Natural killer cell (primary cell): ENCODE measurements at regions not wholly inside any gene's neighbourhood (a gene's known extent, or its start where the extent isn't known, plus 50 kb on each side); places are given as distances from the start of the nearest gene placed in this dataset.
"Not testable (repeated sequence)": the region's sequence is repeated elsewhere in the genome, so short reads cannot be mapped to it uniquely, and the experiment has no call there.

Experiments
- ATAC-seq, 3 donors: fragments of 150-1000 bp in 2 of 3; fragments of 200-7000 bp in 1 of 3; cut with Tn5 transposase; 1 replicate in 1 of 3; 2 replicates in 2 of 3; pipeline ENCODE4 v1.10.0; 2021; ENCODE audit warnings: mild to moderate bottlenecking in 2 of 3, moderate library complexity in 2 of 3
- DNase-seq, 2 donors: peaks; one replicate each; pipeline versions ENCODE4 v3.0.0 to v3.0.0-alpha.2; 2013 to 2021; ENCODE audit warnings: mixed read lengths in 1 of 2
- H3K27ac ChIP-seq: one replicate; pipeline ENCODE4 v1.5.1; 2013; ENCODE audit warnings: mild to moderate bottlenecking, low read length
- H3K27me3 ChIP-seq: one replicate; pipeline ENCODE4 v1.6.1; 2013; ENCODE audit warnings: low read length; ENCODE audit not compliant: control insufficient read depth, insufficient read depth
- H3K36me3 ChIP-seq: one replicate; pipeline ENCODE4 v1.6.1; 2013; ENCODE audit warnings: low read length; ENCODE audit not compliant: control insufficient read depth, insufficient read depth
- H3K4me1 ChIP-seq: one replicate; pipeline ENCODE4 v1.6.1; 2013; ENCODE audit warnings: low read length; ENCODE audit not compliant: control insufficient read depth, insufficient read depth
- H3K4me3 ChIP-seq: one replicate; pipeline ENCODE4 v1.5.1; 2013; ENCODE audit warnings: low read length
- H3K9me3 ChIP-seq: one replicate; pipeline ENCODE4 v1.6.1; 2013; ENCODE audit warnings: low read length; ENCODE audit not compliant: control insufficient read depth, insufficient read depth
- H3K27ac Mint-ChIP-seq, 2 donors: one replicate each; pipeline ENCODE4 v1.8.0; 2022; ENCODE audit warnings: mild to moderate bottlenecking in 2 of 2, mixed read lengths in 2 of 2, moderate library complexity in 1 of 2
- H3K27me3 Mint-ChIP-seq, 2 donors: one replicate each; pipeline ENCODE4 v1.8.0; 2022; ENCODE audit warnings: low read depth in 2 of 2, mixed read lengths in 2 of 2
- H3K36me3 Mint-ChIP-seq: one replicate; pipeline ENCODE4 v1.8.0; 2022; ENCODE audit warnings: mixed read lengths
- H3K4me1 Mint-ChIP-seq, 2 donors: one replicate each; pipeline ENCODE4 v1.8.0; 2022; ENCODE audit warnings: mixed read lengths in 2 of 2
- H3K4me3 Mint-ChIP-seq: one replicate; pipeline ENCODE4 v1.8.0; 2022; ENCODE audit warnings: mild to moderate bottlenecking, moderate library complexity, mixed read lengths
- H3K9me3 Mint-ChIP-seq, 2 donors: one replicate each; pipeline ENCODE4 v1.8.0; 2022; ENCODE audit warnings: mixed read lengths in 2 of 2
- CTCF ChIP-seq: fragments of 200-600 bp; IDR thresholded peaks from one replicate; pipeline ENCODE4 v1.8.0; 2022; ENCODE audit warnings: antibody characterized with exemption
- WGBS: methylation state at CpG from one replicate; pipeline ENCODE4 v1.1.7; 2013; ENCODE audit warnings: missing lambda C conversion rate; ENCODE audit not compliant: insufficient coverage; 5-methylcytosine and 5-hydroxymethylcytosine counted together
- intact Hi-C: fragments of 100-400 bp; cut with micrococcal nuclease; formaldehyde crosslinking; loops from one replicate; pipeline ENCODE4 v1.14.2; 2022

DNA sequence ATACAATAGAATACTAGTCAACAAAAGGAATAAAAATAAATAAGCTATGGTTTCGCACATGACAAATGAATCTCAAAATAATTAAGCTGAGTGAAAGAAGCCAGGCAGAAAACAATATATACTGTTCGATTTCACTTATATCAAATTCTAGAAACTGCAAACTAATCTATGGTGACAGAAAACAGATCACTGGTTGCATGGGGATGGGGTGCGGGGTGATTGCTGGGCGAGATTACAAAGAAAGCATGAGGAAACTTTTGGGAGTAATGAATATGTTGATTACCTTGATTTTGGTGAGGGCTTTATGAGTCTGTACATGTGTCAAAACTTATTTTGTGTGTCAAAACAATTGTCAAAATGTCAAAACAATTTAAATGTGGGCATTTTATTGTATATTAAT lies 135.6 kb downstream of the GPR85 start:
- Mint-ChIP-seq H3K27ac (no peak overlapping the region), H3K4me3 (no peak overlapping the region), H3K27me3 (peaks cover 43 to 53% of the 10 kb centered on the region in 2 donors), H3K4me1 (no peaks in the 10 kb centered on the region), H3K36me3 (no peaks in the 10 kb centered on the region), H3K9me3 (no peaks in the 10 kb centered on the region)
- Histone ChIP-seq H3K27ac (no peak overlapping the region), H3K36me3 (no peaks in the 10 kb centered on the region), H3K4me1 (no peaks in the 10 kb centered on the region), H3K9me3 (no peaks in the 10 kb centered on the region), H3K27me3 (peaks cover 15% of the 10 kb centered on the region), H3K4me3 (no peak overlapping the region)
- WGBS = 80% methylated on average over 4 of the region's 4 CpGs
- intact Hi-C loops = no loop called here
- no peak for TF ChIP-seq CTCF
- ATAC-seq = no peak
- DNase-seq = no peak

GRCh38 chr7:112949682-112950081 lies 136.9 kb downstream of the GPR85 start:
- DNase-seq, H3K4me1 Mint-ChIP-seq, H3K27ac Mint-ChIP-seq, intact Hi-C loops, H3K4me3 ChIP-seq, H3K9me3 Mint-ChIP-seq, H3K4me1 ChIP-seq, H3K36me3 Mint-ChIP-seq, H3K27ac ChIP-seq, H3K9me3 ChIP-seq, H3K36me3 ChIP-seq, ATAC-seq, H3K4me3 Mint-ChIP-seq: not testable (repeated sequence)
- peaks cover 47 to 61% of the 10 kb centered on the region in 2 donors for H3K27me3 Mint-ChIP-seq
- peaks cover 22% of the 10 kb centered on the region for H3K27me3 ChIP-seq
- WGBS = 62% methylated on average over 3 of the region's 4 CpGs

DNA sequence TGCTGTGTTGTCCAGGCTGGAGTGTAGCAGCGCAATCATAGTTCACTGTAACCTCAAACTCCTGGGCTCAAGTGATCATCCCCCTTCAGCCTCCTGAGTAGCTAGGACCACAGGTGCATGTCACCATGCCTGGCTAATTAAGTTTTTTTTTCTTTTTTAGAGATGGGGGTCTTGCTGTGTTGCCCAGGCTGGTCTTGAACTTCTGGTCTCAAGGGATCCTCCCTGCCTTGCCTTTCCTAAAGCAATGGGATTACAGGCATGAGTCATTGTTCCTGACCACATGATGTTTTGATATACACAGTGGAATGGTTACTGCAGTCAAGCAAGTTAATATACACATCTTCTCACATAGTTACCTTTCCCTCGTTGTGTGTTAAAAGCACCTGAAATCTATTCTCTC lies 140.3 kb downstream of the GPR85 start:
- no peaks in the 10 kb centered on the region for H3K4me1 Mint-ChIP-seq
- Histone ChIP-seq H3K4me1 (no peaks in the 10 kb centered on the region), H3K36me3 (no peaks in the 10 kb centered on the region), H3K9me3 (no peaks in the 10 kb centered on the region), H3K27me3 (peaks cover 27% of the 10 kb centered on the region), H3K27ac (no peak overlapping the region), H3K4me3 (no peak overlapping the region)
- H3K27ac Mint-ChIP-seq = no peak overlapping the region
- WGBS = 93% methylated on average over 2 of the region's 2 CpGs
- no peaks in the 10 kb centered on the region for H3K9me3 Mint-ChIP-seq
- H3K4me3 Mint-ChIP-seq = no peak overlapping the region
- ATAC-seq (no peak), DNase-seq (no peak)
- peaks cover 43 to 70% of the 10 kb centered on the region in 2 donors for H3K27me3 Mint-ChIP-seq
- TF ChIP-seq CTCF = no peak
- H3K36me3 Mint-ChIP-seq = no peaks in the 10 kb centered on the region
- intact Hi-C loops = no loop called here

GRCh38 chr7:112945046-112945445 lies 141.6 kb downstream of the GPR85 start:
- 81% methylated on average over 2 of the region's 3 CpGs for WGBS
- Histone ChIP-seq H3K36me3 (no peaks in the 10 kb centered on the region), H3K27ac (no peak overlapping the region), H3K4me3 (no peak overlapping the region), H3K4me1 (peaks cover 7% of the 10 kb centered on the region), H3K9me3 (no peaks in the 10 kb centered on the region), H3K27me3 (peaks cover 21% of the 10 kb centered on the region)
- H3K4me1 Mint-ChIP-seq = peaks cover 9% of the 10 kb centered on the region in 2 donors
- no peak for DNase-seq
- H3K27me3 Mint-ChIP-seq = peaks cover 34 to 60% of the 10 kb centered on the region in 2 donors
- no peak for ATAC-seq
- TF ChIP-seq CTCF = no peak
- no peak overlapping the region for H3K27ac Mint-ChIP-seq
- H3K9me3 Mint-ChIP-seq = no peaks in the 10 kb centered on the region
- no peak overlapping the region for H3K4me3 Mint-ChIP-seq
- intact Hi-C loops = no loop called here
- no peaks in the 10 kb centered on the region for H3K36me3 Mint-ChIP-seq
